NCI-H345 treated with DMSO at 0.1 percent for 48 hours (cell line): ENCODE measurements at regions not wholly inside any gene's neighbourhood (a gene's known extent, or its start where the extent isn't known, plus 50 kb on each side); places are given as distances from the start of the nearest gene placed in this dataset.

Source experiments
- DNase-seq: peaks from one replicate; lab custom pipeline; 2025; ENCODE audit not compliant: unreplicated experiment; lab: John Stamatoyannopoulos, UW

DNA sequence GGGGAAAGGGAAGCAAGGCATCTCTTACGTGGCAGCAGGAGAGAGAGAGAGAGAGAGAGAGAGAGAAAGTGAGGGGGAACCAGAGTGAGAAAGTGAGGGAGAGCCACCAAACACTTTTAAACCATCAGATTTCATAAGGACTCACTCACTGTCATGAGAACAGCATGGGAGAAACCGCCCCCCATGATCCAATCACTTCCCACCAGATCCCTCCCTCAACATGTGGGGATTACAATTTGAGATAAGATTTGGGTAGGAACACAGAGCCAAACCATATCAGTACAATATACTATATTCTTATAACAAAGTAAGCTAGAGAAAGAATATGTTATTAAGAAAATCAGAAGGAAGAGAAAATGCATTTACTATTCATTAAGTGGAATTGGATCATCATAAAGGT is 53.7 kb upstream of the PLXNC1 start:
- DNase-seq, result no peak

DNA sequence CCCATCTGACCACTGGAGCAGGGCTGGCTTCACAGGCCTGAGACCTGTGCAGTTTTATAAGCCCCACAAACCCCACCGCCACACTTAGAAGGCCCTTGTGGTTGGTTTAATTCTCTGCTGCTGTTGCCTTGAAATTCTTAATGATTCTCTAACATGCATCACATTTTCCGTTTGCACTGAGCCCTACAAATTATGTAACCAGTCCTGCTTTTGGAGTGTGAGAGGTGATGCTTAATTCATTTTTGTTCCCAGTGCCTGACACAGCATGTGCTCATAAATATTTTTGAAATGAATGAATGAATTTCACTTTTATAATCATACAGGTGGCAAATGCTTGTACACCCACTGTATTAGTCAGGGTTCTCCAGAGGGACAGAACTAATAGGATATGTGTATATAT is 52.8 kb upstream of the PLXNC1 start:
- no peak for DNase-seq

DNA sequence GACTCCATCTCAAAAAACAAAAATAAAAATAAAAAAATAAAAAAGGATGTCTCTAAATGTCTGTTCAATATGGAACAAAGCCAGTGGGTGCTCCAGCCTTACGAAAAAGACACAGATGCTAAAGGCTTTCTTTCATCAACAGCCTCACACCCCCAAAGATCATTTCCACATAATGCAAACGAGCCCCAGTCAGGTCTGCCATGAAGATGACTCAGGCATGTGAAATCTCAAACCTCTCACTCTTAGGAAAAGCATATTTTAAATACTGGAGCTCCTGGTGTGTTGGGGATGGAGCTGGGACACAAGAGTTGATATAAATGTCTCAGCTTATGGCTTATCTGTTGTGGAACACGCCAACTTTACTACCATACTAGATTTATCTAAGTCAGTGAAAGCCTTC is 49.9 kb upstream of the PLXNC1 start:
- DNase-seq, result no peak
